SK-N-MC (cell line): ENCODE measurements at regions not wholly inside any gene's neighbourhood (a gene's known extent, or its start where the extent isn't known, plus 50 kb on each side); places are given as distances from the start of the nearest gene placed in this dataset.

Experiments
- EZH2 ChIP-seq: fragments of 200-600 bp; sonication (generic); IDR thresholded peaks from one replicate; pipeline ENCODE4 v1.6.1; 2017; ENCODE audit warnings: antibody characterized with exemption
- FOXP2 ChIP-seq: optimal IDR thresholded peaks from 2 replicates; pipeline ENCODE3; 2011; ENCODE audit warnings: mild to moderate bottlenecking, moderate library complexity; ENCODE audit not compliant: insufficient read depth; ENCODE audit errors: extremely low read length, control extremely low read depth
- POLR2AphosphoS5 ChIP-seq: IDR thresholded peaks from 2 replicates; pipeline ENCODE4 v1.6.1; 2012; ENCODE audit warnings: mild to moderate bottlenecking, low read depth, low read length, borderline replicate concordance

- no peak for TF ChIP-seq POLR2AphosphoS5
- TF ChIP-seq EZH2 = no peak
- no peak for TF ChIP-seq FOXP2
These were observed 73.3 kb upstream of the CHCHD3 start for GRCh38 chr7:133155146-133155545.
